ENCODE measurements at regions not wholly inside any gene's neighbourhood (a gene's known extent, or its start where the extent isn't known, plus 50 kb on each side); places are given as distances from the start of the nearest gene placed in this dataset.

GRCh38 chr7:67391168-67391567, 394.5 kb downstream of the TYW1 start:
- TF ChIP-seq POLR2A (IDR thresholded peaks at IDR 0.05): no peak
- TF ChIP-seq, protein P1, sequence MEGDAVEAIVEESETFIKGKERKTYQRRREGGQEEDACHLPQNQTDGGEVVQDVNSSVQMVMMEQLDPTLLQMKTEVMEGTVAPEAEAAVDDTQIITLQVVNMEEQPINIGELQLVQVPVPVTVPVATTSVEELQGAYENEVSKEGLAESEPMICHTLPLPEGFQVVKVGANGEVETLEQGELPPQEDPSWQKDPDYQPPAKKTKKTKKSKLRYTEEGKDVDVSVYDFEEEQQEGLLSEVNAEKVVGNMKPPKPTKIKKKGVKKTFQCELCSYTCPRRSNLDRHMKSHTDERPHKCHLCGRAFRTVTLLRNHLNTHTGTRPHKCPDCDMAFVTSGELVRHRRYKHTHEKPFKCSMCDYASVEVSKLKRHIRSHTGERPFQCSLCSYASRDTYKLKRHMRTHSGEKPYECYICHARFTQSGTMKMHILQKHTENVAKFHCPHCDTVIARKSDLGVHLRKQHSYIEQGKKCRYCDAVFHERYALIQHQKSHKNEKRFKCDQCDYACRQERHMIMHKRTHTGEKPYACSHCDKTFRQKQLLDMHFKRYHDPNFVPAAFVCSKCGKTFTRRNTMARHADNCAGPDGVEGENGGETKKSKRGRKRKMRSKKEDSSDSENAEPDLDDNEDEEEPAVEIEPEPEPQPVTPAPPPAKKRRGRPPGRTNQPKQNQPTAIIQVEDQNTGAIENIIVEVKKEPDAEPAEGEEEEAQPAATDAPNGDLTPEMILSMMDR (IDR thresholded peaks at IDR 0.05 in 4 of 5, conservative IDR thresholded peaks at IDR 0.05 in 1 of 5): no peak

Data from gastrocnemius medialis (tissue), 4 donors.